Liver (tissue), 8 donors: ENCODE measurements at regions not wholly inside any gene's neighbourhood (a gene's known extent, or its start where the extent isn't known, plus 50 kb on each side); places are given as distances from the start of the nearest gene placed in this dataset.
A peak's percentile ranks its signal among the peaks of the same experiment; 100 is the strongest.

Experiments
- DNase-seq: peaks from one replicate; pipeline ENCODE4 v3.0.0-alpha.2; 2017; ENCODE audit warnings: low spot score
- H3K27ac ChIP-seq, 2 donors: one replicate each; pipeline ENCODE4 v1.7.0; 2013; ENCODE audit warnings: inconsistent platforms in 2 of 2, low read length in 2 of 2, control low read depth in 1 of 2, low read depth in 1 of 2, mild to moderate bottlenecking in 1 of 2
- H3K27me3 ChIP-seq, 4 donors: one replicate each; pipeline versions ENCODE4 v1.6.1 to v1.7.0; 2013; ENCODE audit warnings: low read length in 3 of 4, inconsistent platforms in 1 of 4, mild to moderate bottlenecking in 1 of 4, moderate library complexity in 1 of 4; ENCODE audit not compliant: control insufficient read depth in 4 of 4, insufficient read depth in 4 of 4
- H3K36me3 ChIP-seq, 4 donors: one replicate each; pipeline versions ENCODE4 v1.6.1 to v1.7.0; 2013; ENCODE audit warnings: low read length in 3 of 4, mild to moderate bottlenecking in 3 of 4, low read depth in 1 of 4, moderate library complexity in 1 of 4; ENCODE audit not compliant: control insufficient read depth in 4 of 4, insufficient read depth in 3 of 4
- H3K4me1 ChIP-seq, 4 donors: one replicate each; pipeline versions ENCODE4 v1.6.1 to v1.7.0; 2013; ENCODE audit warnings: low read length in 3 of 4, mild to moderate bottlenecking in 3 of 4, moderate library complexity in 1 of 4; ENCODE audit not compliant: control insufficient read depth in 4 of 4, insufficient read depth in 4 of 4
- H3K4me3 ChIP-seq, 3 donors: one replicate each; pipeline versions ENCODE4 v1.6.1 to v1.7.0; 2013; ENCODE audit warnings: low read length in 3 of 3, control low read depth in 1 of 3, low read depth in 1 of 3, mild to moderate bottlenecking in 1 of 3
- H3K9ac ChIP-seq, 2 donors: one replicate each; pipeline ENCODE4 v1.7.0; 2013; ENCODE audit warnings: low read length in 2 of 2, mild to moderate bottlenecking in 2 of 2, moderate library complexity in 2 of 2, control low read depth in 1 of 2, low read depth in 1 of 2
- H3K9me3 ChIP-seq, 4 donors: one replicate each; pipeline versions ENCODE4 v1.6.1 to v1.7.0; 2013; ENCODE audit warnings: low read length in 3 of 4; ENCODE audit not compliant: control insufficient read depth in 4 of 4
- ATF3 ChIP-seq: IDR thresholded peaks from 2 replicates; pipeline ENCODE4 v1.6.1; 2016; ENCODE audit warnings: antibody characterized with exemption
- CTCF ChIP-seq: fragments of 150-350 bp; IDR thresholded peaks from 2 replicates; pipeline ENCODE4 v1.5.1; 2017; ENCODE audit warnings: improper control_type of control experiment, low read depth, low read length; ENCODE audit not compliant: missing input control
- EGR1 ChIP-seq, 2 donors: IDR thresholded peaks; 2 replicates each; pipeline ENCODE4 v1.6.1; 2016 to 2018; ENCODE audit warnings: antibody characterized with exemption in 2 of 2, low read depth in 2 of 2
- FOXA1 ChIP-seq: IDR thresholded peaks from 2 replicates; pipeline ENCODE4 v1.6.1; 2016; ENCODE audit warnings: antibody characterized with exemption
- FOXA2 ChIP-seq: IDR thresholded peaks from 2 replicates; pipeline ENCODE4 v1.6.1; 2016; ENCODE audit warnings: antibody characterized with exemption
- GABPA ChIP-seq, 2 donors: IDR thresholded peaks in 1 of 2; conservative IDR thresholded peaks in 1 of 2; 2 replicates each; pipeline ENCODE4 v1.6.1; 2016; ENCODE audit warnings: antibody characterized with exemption in 2 of 2, mild to moderate bottlenecking in 1 of 2, moderate library complexity in 1 of 2
- HNF4A ChIP-seq, 2 donors: conservative IDR thresholded peaks; 2 replicates each; pipeline ENCODE4 v1.6.1; 2016; ENCODE audit warnings: antibody characterized with exemption in 2 of 2, mild to moderate bottlenecking in 2 of 2
- HNF4G ChIP-seq: IDR thresholded peaks from 2 replicates; pipeline ENCODE4 v1.6.1; 2016; ENCODE audit warnings: antibody characterized with exemption
- JUND ChIP-seq, 2 donors: IDR thresholded peaks; 2 replicates each; pipeline ENCODE4 v1.6.1; 2016; ENCODE audit warnings: antibody characterized with exemption in 2 of 2
- MAX ChIP-seq: IDR thresholded peaks from 2 replicates; pipeline ENCODE4 v1.6.1; 2016; ENCODE audit warnings: antibody characterized with exemption
- NR2F2 ChIP-seq: IDR thresholded peaks from 2 replicates; pipeline ENCODE4 v1.6.1; 2016; ENCODE audit warnings: antibody characterized with exemption
- RAD21 ChIP-seq, 2 donors: IDR thresholded peaks; 2 replicates each; pipeline ENCODE4 v1.6.1; 2016; ENCODE audit warnings: antibody characterized with exemption in 2 of 2, mild to moderate bottlenecking in 2 of 2
- REST ChIP-seq: IDR thresholded peaks from 2 replicates; pipeline ENCODE4 v1.6.1; 2016; ENCODE audit warnings: antibody characterized with exemption, mild to moderate bottlenecking
- RXRA ChIP-seq, 2 donors: IDR thresholded peaks; 2 replicates each; pipeline ENCODE4 v1.6.1; 2017 to 2018; ENCODE audit warnings: antibody characterized with exemption in 2 of 2, mild to moderate bottlenecking in 1 of 2
- SP1 ChIP-seq: IDR thresholded peaks from 2 replicates; pipeline ENCODE4 v1.6.1; 2018; ENCODE audit warnings: antibody characterized with exemption, mild to moderate bottlenecking
- TAF1 ChIP-seq: conservative IDR thresholded peaks from 2 replicates; pipeline ENCODE4 v1.6.1; 2016; ENCODE audit warnings: antibody characterized with exemption, mild to moderate bottlenecking
- YY1 ChIP-seq: IDR thresholded peaks from 2 replicates; pipeline ENCODE4 v1.6.1; 2016; ENCODE audit warnings: antibody characterized with exemption, mild to moderate bottlenecking
- ZBTB33 ChIP-seq: IDR thresholded peaks from 2 replicates; pipeline ENCODE4 v1.6.1; 2016; ENCODE audit warnings: antibody characterized with exemption
- WGBS: extraction: QIAGEN DNeasy Blood & Tissue Kit; methylation state at CpG from one replicate; pipeline ENCODE4 v1.1.7; 2013; 5-methylcytosine and 5-hydroxymethylcytosine counted together
- donor health status: healthy.
- donor health status: healthy.
- donor health status: healthy.
- donor health status: healthy.
- donor health status: healthy.

GRCh38 chr19:30784850-30785457 lies 412.8 kb downstream of the ZNF536 start:
- DNase-seq, result peak; percentile 64
- no peaks in the 10 kb centered on the region for H3K4me1 ChIP-seq
- H3K4me3 ChIP-seq, result no peak overlapping the region
- WGBS, result 58% methylated on average over 12 of the region's 12 CpGs
- no peak for TF ChIP-seq SP1
- peak; percentile 61 for TF ChIP-seq CTCF
- no peak for TF ChIP-seq YY1
- no peak for TF ChIP-seq ATF3
- peak; percentile 75 to 87 for TF ChIP-seq RAD21 (IDR thresholded peaks at IDR 0.05)
- no peak for TF ChIP-seq EGR1 (IDR thresholded peaks at IDR 0.05; ENCODE audit: low read depth in 2 of 2)
- no peak for TF ChIP-seq RXRA (IDR thresholded peaks at IDR 0.05)
- TF ChIP-seq ZBTB33, result no peak
- no peak for TF ChIP-seq FOXA1
- TF ChIP-seq NR2F2, result no peak
- H3K27me3 ChIP-seq, result peaks cover 0 to 4% (median 2%) of the 10 kb centered on the region in 4 donors
- H3K27ac ChIP-seq, result no peak overlapping the region
- no peaks in the 10 kb centered on the region for H3K36me3 ChIP-seq
- no peak overlapping the region for H3K9ac ChIP-seq
- H3K9me3 ChIP-seq, result no peaks in the 10 kb centered on the region

GRCh38 chr19:30783936-30784335 lies 411.8 kb downstream of the ZNF536 start:
- Histone ChIP-seq H3K27ac (no peak overlapping the region), H3K4me3 (no peak overlapping the region), H3K27me3 (peaks cover 0 to 4% (median 2%) of the 10 kb centered on the region in 4 donors), H3K36me3 (no peaks in the 10 kb centered on the region), H3K9ac (no peak overlapping the region), H3K9me3 (no peaks in the 10 kb centered on the region), H3K4me1 (no peaks in the 10 kb centered on the region)
- TF ChIP-seq EGR1 (IDR thresholded peaks at IDR 0.05; ENCODE audit: low read depth in 2 of 2) (no peak), SP1 (no peak), RAD21 (IDR thresholded peaks at IDR 0.05) (no peak), ATF3 (no peak), FOXA1 (no peak), MAX (no peak), GABPA (IDR thresholded peaks at IDR 0.05 in 1 of 2, conservative IDR thresholded peaks at IDR 0.05 in 1 of 2) (no peak), HNF4A (conservative IDR thresholded peaks at IDR 0.05) (no peak), YY1 (no peak), NR2F2 (no peak), TAF1 (no peak), HNF4G (no peak), FOXA2 (no peak), ZBTB33 (no peak), REST (no peak), JUND (IDR thresholded peaks at IDR 0.05) (no peak), RXRA (IDR thresholded peaks at IDR 0.05) (no peak), CTCF (no peak)
- no peak for DNase-seq
- 80% methylated on average over 9 of the region's 9 CpGs for WGBS
